Mesendoderm (in vitro differentiated cells): ENCODE measurements at regions not wholly inside any gene's neighbourhood (a gene's known extent, or its start where the extent isn't known, plus 50 kb on each side); places are given as distances from the start of the nearest gene placed in this dataset.

Source experiments
- DNase-seq: peaks from one replicate; pipeline ENCODE4 v3.0.0; 2013
- H2AK5ac ChIP-seq: 2 replicates; pipeline ENCODE4 v1.6.1; 2013; ENCODE audit warnings: low read length, inconsistent platforms
- H2BK120ac ChIP-seq: 2 replicates; pipeline ENCODE4 v1.6.1; 2013; ENCODE audit warnings: low read depth, mild to moderate bottlenecking, low read length, moderate library complexity, mixed read lengths
- H2BK15ac ChIP-seq: replicated peaks from 2 replicates; pipeline ENCODE4 v1.6.1; 2013; ENCODE audit warnings: low read depth, mild to moderate bottlenecking, moderate library complexity
- H2BK5ac ChIP-seq: 2 replicates; pipeline ENCODE4 v1.6.1; 2013; ENCODE audit warnings: low read length, inconsistent platforms
- H3K18ac ChIP-seq: 2 replicates; pipeline ENCODE4 v1.6.1; 2013; ENCODE audit warnings: mild to moderate bottlenecking, low read length, mixed read lengths
- H3K23ac ChIP-seq: one replicate; pipeline ENCODE4 v1.6.1; 2013; ENCODE audit warnings: low read length
- H3K27ac ChIP-seq: 2 replicates; pipeline ENCODE4 v1.5.1; 2013; ENCODE audit warnings: low read depth, mild to moderate bottlenecking, inconsistent platforms, low read length, moderate library complexity
- H3K27me3 ChIP-seq: 2 replicates; pipeline ENCODE4 v1.6.1; 2013; ENCODE audit warnings: low read length, control low read depth, mild to moderate bottlenecking, inconsistent platforms; ENCODE audit not compliant: insufficient read depth, poor library complexity
- H3K36me3 ChIP-seq: 2 replicates; pipeline ENCODE4 v1.6.1; 2013; ENCODE audit warnings: low read length, inconsistent platforms; ENCODE audit not compliant: control insufficient read depth, insufficient read depth
- H3K4ac ChIP-seq: one replicate; pipeline ENCODE4 v1.6.1; 2013; ENCODE audit warnings: low read depth, mild to moderate bottlenecking, low read length, moderate library complexity
- H3K4me1 ChIP-seq: 2 replicates; pipeline ENCODE4 v1.6.1; 2013; ENCODE audit warnings: low read depth, low read length, inconsistent platforms; ENCODE audit not compliant: control insufficient read depth
- H3K4me2 ChIP-seq: 2 replicates; pipeline ENCODE4 v1.6.1; 2013; ENCODE audit warnings: low read length
- H3K4me3 ChIP-seq: 2 replicates; pipeline ENCODE4 v1.5.1; 2013; ENCODE audit warnings: mild to moderate bottlenecking, low read length
- H3K56ac ChIP-seq: one replicate; pipeline ENCODE4 v1.6.1; 2013; ENCODE audit warnings: low read length
- H3K79me1 ChIP-seq: 2 replicates; pipeline ENCODE4 v1.6.1; 2013; ENCODE audit warnings: low read length, inconsistent platforms
- H3K79me2 ChIP-seq: 2 replicates; pipeline ENCODE4 v1.6.1; 2013; ENCODE audit warnings: mild to moderate bottlenecking, low read length; ENCODE audit not compliant: control insufficient read depth, insufficient read depth
- H3K9ac ChIP-seq: 2 replicates; pipeline ENCODE4 v1.6.1; 2013; ENCODE audit warnings: low read length, inconsistent platforms
- H4K5ac ChIP-seq: one replicate; pipeline ENCODE4 v1.6.1; 2013; ENCODE audit warnings: low read length
- H4K8ac ChIP-seq: one replicate; pipeline ENCODE4 v1.6.1; 2013; ENCODE audit warnings: low read depth, mild to moderate bottlenecking, control low read depth, low read length, moderate library complexity
- WGBS: extraction: QIAGEN DNeasy Blood & Tissue Kit; methylation state at CpG from one replicate; pipeline ENCODE4 v1.1.7; 2013; ENCODE audit warnings: low lambda C conversion rate, missing lambda C conversion rate; ENCODE audit not compliant: insufficient coverage; ENCODE audit errors: extremely low coverage; 5-methylcytosine and 5-hydroxymethylcytosine counted together

DNA sequence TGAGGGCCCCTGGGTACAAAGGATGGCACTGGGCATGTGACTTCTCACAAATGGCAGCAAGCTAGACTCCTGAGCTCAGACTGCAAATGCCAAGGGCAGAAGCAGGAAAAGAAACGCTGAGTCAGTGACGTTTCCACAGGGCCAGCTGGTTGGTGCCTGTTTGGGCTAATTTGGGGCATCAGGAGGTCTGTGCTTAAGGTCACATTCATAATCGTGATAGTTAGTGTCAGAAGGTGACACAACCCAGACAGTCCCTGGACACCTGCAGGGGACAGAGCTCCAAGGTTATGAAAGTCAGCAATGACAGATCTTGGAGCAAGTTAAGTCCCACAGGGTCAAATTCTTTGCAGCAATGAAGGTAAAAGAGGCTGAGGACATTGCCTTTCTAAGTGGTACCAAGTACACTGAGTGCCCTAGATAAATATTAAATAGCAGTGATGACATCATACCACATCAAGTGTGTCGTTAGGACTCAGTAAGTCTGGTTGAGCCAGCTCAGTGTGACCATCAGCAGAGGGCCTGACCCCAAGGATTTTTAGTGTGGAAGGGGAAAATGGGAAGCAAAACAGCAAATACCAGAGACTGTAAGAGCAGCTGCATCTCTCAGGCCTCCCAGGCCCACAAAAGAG, 556.9 kb upstream of the CFAP20DC start:
- Histone ChIP-seq H3K18ac (no peak overlapping the region), H3K79me2 (no peaks in the 10 kb centered on the region), H2BK15ac (no peak overlapping the region), H3K36me3 (no peaks in the 10 kb centered on the region), H3K27me3 (no peaks in the 10 kb centered on the region), H3K79me1 (no peaks in the 10 kb centered on the region), H3K4me1 (no peaks in the 10 kb centered on the region), H3K4me3 (no peak overlapping the region), H4K8ac (no peak overlapping the region), H3K23ac (no peak overlapping the region), H3K4ac (no peak overlapping the region), H2BK120ac (no peak overlapping the region), H4K5ac (no peak overlapping the region), H3K4me2 (no peak overlapping the region), H3K56ac (no peak overlapping the region), H3K9ac (no peak overlapping the region), H3K27ac (no peak overlapping the region), H2BK5ac (no peak overlapping the region), H2AK5ac (no peak overlapping the region)
- no peak for DNase-seq
- WGBS = no CpG with 5 or more reads among the region's 4 CpGs

DNA sequence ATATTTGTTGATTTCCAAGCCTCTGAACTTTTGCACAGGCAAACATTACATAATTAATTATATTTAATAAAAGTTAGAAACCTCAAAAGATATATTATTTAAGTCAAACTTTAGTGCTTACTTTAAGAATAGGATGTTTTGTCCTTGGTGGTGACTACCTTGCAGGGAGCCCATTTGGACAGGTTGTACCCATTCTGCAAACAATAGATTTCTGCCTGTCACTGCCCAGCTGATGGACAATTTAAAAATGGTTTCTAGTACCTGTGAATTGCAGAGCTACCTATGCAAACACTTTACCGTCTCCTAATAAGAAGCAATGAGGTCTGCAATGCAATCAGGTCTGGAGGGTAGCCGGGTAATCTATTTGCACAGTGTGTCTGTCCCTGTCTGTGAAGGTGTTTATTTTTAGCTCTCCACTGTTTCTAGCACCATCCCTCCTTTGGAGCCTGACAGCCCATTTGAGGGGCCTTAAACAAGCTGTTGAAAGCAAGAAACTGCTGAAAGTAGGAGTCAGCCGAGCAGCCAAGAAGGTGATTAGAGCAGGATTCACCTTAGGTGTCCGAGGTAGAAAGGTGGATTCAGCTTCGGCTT, 556.2 kb upstream of the CFAP20DC start:
- no peak for DNase-seq
- Histone ChIP-seq H3K4me3 (no peak overlapping the region), H3K79me1 (no peaks in the 10 kb centered on the region), H2BK15ac (no peak overlapping the region), H3K36me3 (no peaks in the 10 kb centered on the region), H3K27me3 (no peaks in the 10 kb centered on the region), H3K4me2 (no peak overlapping the region), H2BK120ac (no peak overlapping the region), H3K56ac (no peak overlapping the region), H3K9ac (no peak overlapping the region), H3K79me2 (no peaks in the 10 kb centered on the region), H3K23ac (no peak overlapping the region), H3K27ac (no peak overlapping the region), H3K4ac (no peak overlapping the region), H4K5ac (no peak overlapping the region), H4K8ac (no peak overlapping the region), H3K4me1 (no peaks in the 10 kb centered on the region), H2AK5ac (no peak overlapping the region), H2BK5ac (no peak overlapping the region), H3K18ac (no peak overlapping the region)
- no CpG with 5 or more reads among the region's 5 CpGs for WGBS

DNA sequence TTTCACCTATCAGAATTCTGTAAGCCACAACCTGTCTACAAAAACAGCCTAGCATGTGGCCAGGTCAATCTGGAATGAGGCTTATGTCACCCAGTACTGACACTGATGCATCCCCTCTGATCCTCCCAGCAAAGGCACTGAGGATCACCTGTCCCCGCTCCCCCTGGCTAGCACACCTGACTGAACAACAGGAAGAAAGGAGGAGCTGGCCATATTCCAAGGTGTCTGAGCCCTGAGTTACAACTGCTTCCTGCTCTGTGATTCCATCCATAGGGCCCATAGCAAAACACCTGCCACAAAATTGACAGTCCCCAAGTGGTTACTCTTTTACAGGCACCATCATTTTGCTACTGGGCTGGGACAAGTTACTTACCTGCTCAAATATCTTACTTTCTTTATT, 555.5 kb upstream of the CFAP20DC start:
- Histone ChIP-seq H3K27me3 (no peaks in the 10 kb centered on the region), H3K27ac (no peak overlapping the region), H3K56ac (no peak overlapping the region), H4K5ac (no peak overlapping the region), H3K23ac (no peak overlapping the region), H3K4me1 (no peaks in the 10 kb centered on the region), H3K79me1 (no peaks in the 10 kb centered on the region), H3K4me2 (no peak overlapping the region), H4K8ac (no peak overlapping the region), H3K36me3 (no peaks in the 10 kb centered on the region), H2BK120ac (no peak overlapping the region), H2BK5ac (no peak overlapping the region), H3K9ac (no peak overlapping the region), H3K79me2 (no peaks in the 10 kb centered on the region), H2AK5ac (no peak overlapping the region), H3K4me3 (no peak overlapping the region), H3K18ac (no peak overlapping the region), H2BK15ac (no peak overlapping the region), H3K4ac (no peak overlapping the region)
- no CpG with 5 or more reads among the region's 1 CpG for WGBS
- DNase-seq = no peak

DNA sequence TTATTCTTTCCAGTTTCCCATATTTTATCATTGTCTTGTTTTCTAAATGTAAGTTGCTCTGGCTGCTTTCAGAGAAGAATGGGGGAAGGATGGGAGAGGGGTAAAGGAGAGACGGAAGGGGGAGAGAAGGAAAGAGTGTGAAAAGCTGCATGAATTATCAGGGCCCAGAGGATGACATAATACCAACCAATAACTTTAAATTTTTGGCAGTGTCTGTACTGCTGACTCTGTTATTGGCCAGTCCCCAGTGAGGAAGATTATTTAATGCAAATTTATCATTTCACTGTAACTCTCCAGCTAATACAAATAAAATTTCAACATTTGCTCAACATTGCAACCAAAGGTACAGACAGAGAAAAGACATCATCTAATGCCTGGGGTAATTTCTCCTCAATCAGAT, 551.7 kb upstream of the CFAP20DC start:
- no peak overlapping the region for H3K4ac ChIP-seq
- H3K23ac ChIP-seq = no peak overlapping the region

DNA sequence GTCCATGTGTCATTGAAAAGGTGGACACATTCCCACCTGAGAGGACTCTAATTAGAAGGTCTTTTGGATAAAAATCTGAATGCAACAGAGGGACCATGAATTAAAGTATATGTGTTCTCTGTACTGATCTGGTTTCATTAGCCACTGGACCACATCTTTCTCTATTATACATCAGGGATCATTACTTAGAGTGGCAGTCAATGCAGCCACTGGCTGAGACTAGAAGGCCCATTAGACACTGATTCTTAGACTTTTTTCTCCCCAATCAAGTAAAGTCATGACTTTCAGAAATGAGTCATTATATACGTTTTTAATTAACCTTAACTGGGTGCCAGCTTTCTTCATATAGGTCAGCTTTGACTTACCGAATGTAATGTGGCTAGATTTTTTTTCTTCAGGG, 550.8 kb upstream of the CFAP20DC start:
- Histone ChIP-seq H2BK5ac (no peak overlapping the region), H2BK15ac (no peak overlapping the region), H4K8ac (no peak overlapping the region), H3K56ac (no peak overlapping the region), H4K5ac (no peak overlapping the region), H2AK5ac (no peak overlapping the region), H3K4me1 (no peaks in the 10 kb centered on the region), H3K18ac (no peak overlapping the region), H2BK120ac (no peak overlapping the region), H3K79me2 (no peaks in the 10 kb centered on the region), H3K23ac (no peak overlapping the region), H3K9ac (no peak overlapping the region), H3K4me2 (no peak overlapping the region), H3K79me1 (no peaks in the 10 kb centered on the region), H3K36me3 (no peaks in the 10 kb centered on the region), H3K4ac (no peak overlapping the region), H3K27ac (no peak overlapping the region), H3K4me3 (no peak overlapping the region), H3K27me3 (no peaks in the 10 kb centered on the region)
- DNase-seq = no peak
- no CpG with 5 or more reads among the region's 2 CpGs for WGBS

More for the DNA sequence above, 551.7 kb upstream of the CFAP20DC start:
- H3K4me2 ChIP-seq = no peak overlapping the region
- no peak overlapping the region for H2BK5ac ChIP-seq
- H3K4me1 ChIP-seq = no peaks in the 10 kb centered on the region
- no CpG with 5 or more reads among the region's 1 CpG for WGBS
- no peak overlapping the region for H4K8ac ChIP-seq
- no peak overlapping the region for H2BK120ac ChIP-seq
- no peak overlapping the region for H3K56ac ChIP-seq
- H3K27me3 ChIP-seq = no peaks in the 10 kb centered on the region
- no peak overlapping the region for H4K5ac ChIP-seq
- H3K27ac ChIP-seq = no peak overlapping the region
- H3K79me1 ChIP-seq = no peaks in the 10 kb centered on the region
- no peak overlapping the region for H3K18ac ChIP-seq
- no peaks in the 10 kb centered on the region for H3K79me2 ChIP-seq
- no peak overlapping the region for H3K4me3 ChIP-seq
- DNase-seq = no peak
- no peak overlapping the region for H2AK5ac ChIP-seq
- H2BK15ac ChIP-seq = no peak overlapping the region
- H3K9ac ChIP-seq = no peak overlapping the region
- H3K36me3 ChIP-seq = no peaks in the 10 kb centered on the region

DNA sequence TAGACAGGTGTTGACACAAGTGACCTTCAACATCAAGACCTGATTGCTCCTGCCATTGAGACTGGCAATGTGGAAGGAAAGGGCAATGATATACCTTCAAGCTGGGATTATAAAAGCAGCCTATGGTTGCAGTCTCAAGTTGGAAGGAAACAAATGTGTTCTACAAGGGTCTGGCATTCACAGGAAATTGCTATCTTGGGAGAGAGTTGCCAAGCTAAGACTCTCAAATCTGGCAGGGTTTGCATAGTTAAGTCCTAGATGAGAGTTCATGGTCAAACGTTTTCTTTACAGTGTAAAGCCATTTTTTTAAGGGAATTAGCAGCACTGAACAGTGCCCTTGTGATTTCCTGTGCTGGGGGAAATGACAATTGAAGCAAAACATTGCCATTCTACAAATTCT, 546.9 kb upstream of the CFAP20DC start:
- WGBS = no CpG with 5 or more reads among the region's 1 CpG

More for the DNA sequence above, 546.9 kb upstream of the CFAP20DC start:
- Histone ChIP-seq H4K5ac (no peak overlapping the region), H3K27ac (no peak overlapping the region), H2BK120ac (no peak overlapping the region), H3K56ac (no peak overlapping the region), H2AK5ac (no peak overlapping the region), H3K4me3 (no peak overlapping the region), H3K23ac (no peak overlapping the region), H3K27me3 (no peaks in the 10 kb centered on the region), H3K4ac (no peak overlapping the region), H3K4me1 (no peaks in the 10 kb centered on the region), H2BK15ac (no peak overlapping the region), H3K79me2 (no peaks in the 10 kb centered on the region), H3K36me3 (no peaks in the 10 kb centered on the region), H3K4me2 (no peak overlapping the region), H4K8ac (no peak overlapping the region), H2BK5ac (no peak overlapping the region), H3K9ac (no peak overlapping the region), H3K18ac (no peak overlapping the region), H3K79me1 (no peaks in the 10 kb centered on the region)
- no peak for DNase-seq
